ENCODE measurements at regions not wholly inside any gene's neighbourhood (a gene's known extent, or its start where the extent isn't known, plus 50 kb on each side); places are given as distances from the start of the nearest gene placed in this dataset.
A peak's percentile ranks its signal among the peaks of the same experiment; 100 is the strongest.

- Mint-ChIP-seq H3K4me1 (no peaks in the 10 kb centered on the region), H3K9me3 (peaks cover 20% of the 10 kb centered on the region), H3K27ac (no peak overlapping the region), H3K36me3 (peaks cover 5% of the 10 kb centered on the region), H3K4me3 (no peak overlapping the region), H3K27me3 (ENCODE audit: insufficient read depth, low read depth) (no peaks in the 10 kb centered on the region)
- Histone ChIP-seq H3K79me2 (ENCODE audit: low read depth) (no peaks in the 10 kb centered on the region), H3K36me3 (peaks cover 2% of the 10 kb centered on the region), H4K20me1 (ENCODE audit: low read depth) (no peaks in the 10 kb centered on the region), H3K9me3 (ENCODE audit: low read depth) (no peaks in the 10 kb centered on the region), H3K4me2 (no peak overlapping the region), H3K27me3 (no peaks in the 10 kb centered on the region), H3K27ac (no peak overlapping the region), H3K4me1 (no peaks in the 10 kb centered on the region), H3K4me3 (no peak overlapping the region), H3K9ac (no peak overlapping the region), H2AFZ (replicated peaks) (no peak overlapping the region), H3F3A (ENCODE audit: low read depth) (no peaks in the 10 kb centered on the region)
- no peak for DNase-seq (ENCODE audit: low spot score)
- TF ChIP-seq EZH2phosphoT487 (IDR thresholded peaks at IDR 0.05) (no peak), EZH2 (IDR thresholded peaks at IDR 0.05) (no peak), CTCF (IDR thresholded peaks at IDR 0.05) (no peak)
Measured at GRCh38 chr9:80871596-80871995, 817.8 kb downstream of the TLE1 start.

GRCh38 chr9:80867731-80868130 lies 821.6 kb downstream of the TLE1 start:
- DNase-seq (ENCODE audit: low spot score) = no peak
- H3K9ac ChIP-seq = no peak overlapping the region
- H2AFZ ChIP-seq (replicated peaks) = no peak overlapping the region
- H3K9me3 ChIP-seq (ENCODE audit: low read depth) = no peaks in the 10 kb centered on the region
- TF ChIP-seq EZH2 (IDR thresholded peaks at IDR 0.05) (no peak), EZH2phosphoT487 (IDR thresholded peaks at IDR 0.05) (no peak), CTCF (IDR thresholded peaks at IDR 0.05) (no peak)
- Mint-ChIP-seq H3K9me3 (peaks cover 16% of the 10 kb centered on the region), H3K36me3 (peaks cover 2% of the 10 kb centered on the region), H3K27ac (no peak overlapping the region), H3K4me1 (no peaks in the 10 kb centered on the region), H3K4me3 (no peak overlapping the region), H3K27me3 (ENCODE audit: insufficient read depth, low read depth) (no peaks in the 10 kb centered on the region)
- no peaks in the 10 kb centered on the region for H3K79me2 ChIP-seq (ENCODE audit: low read depth)
- no peak overlapping the region for H3K27ac ChIP-seq
- no peak overlapping the region for H3K4me2 ChIP-seq
- no peaks in the 10 kb centered on the region for H3K4me1 ChIP-seq
- H4K20me1 ChIP-seq (ENCODE audit: low read depth) = no peaks in the 10 kb centered on the region
- no peak overlapping the region for H3K4me3 ChIP-seq
- H3K36me3 ChIP-seq = peaks cover 2% of the 10 kb centered on the region
- H3K27me3 ChIP-seq = no peaks in the 10 kb centered on the region
- H3F3A ChIP-seq (ENCODE audit: low read depth) = no peaks in the 10 kb centered on the region

GRCh38 chr9:80866576-80867227 lies 822.6 kb downstream of the TLE1 start:
- TF ChIP-seq CTCF (IDR thresholded peaks at IDR 0.05) (no peak), EZH2 (IDR thresholded peaks at IDR 0.05) (no peak), EZH2phosphoT487 (IDR thresholded peaks at IDR 0.05) (no peak)
- H3K4me1 Mint-ChIP-seq = no peaks in the 10 kb centered on the region
- Histone ChIP-seq H3K9ac (no peak overlapping the region), H4K20me1 (ENCODE audit: low read depth) (no peaks in the 10 kb centered on the region), H3K79me2 (ENCODE audit: low read depth) (no peaks in the 10 kb centered on the region), H3K27ac (no peak overlapping the region), H3K4me2 (no peak overlapping the region), H3K9me3 (ENCODE audit: low read depth) (no peaks in the 10 kb centered on the region), H3K36me3 (peaks cover 2% of the 10 kb centered on the region), H3K4me3 (no peak overlapping the region), H3F3A (ENCODE audit: low read depth) (no peaks in the 10 kb centered on the region), H3K4me1 (no peaks in the 10 kb centered on the region), H3K27me3 (no peaks in the 10 kb centered on the region), H2AFZ (replicated peaks) (peak overlapping the region; percentile 18)
- no peak for DNase-seq (ENCODE audit: low spot score)
- no peaks in the 10 kb centered on the region for H3K27me3 Mint-ChIP-seq (ENCODE audit: insufficient read depth, low read depth)
- peaks cover 2% of the 10 kb centered on the region for H3K36me3 Mint-ChIP-seq
- H3K4me3 Mint-ChIP-seq = no peak overlapping the region
- H3K9me3 Mint-ChIP-seq = peaks cover 16% of the 10 kb centered on the region
- H3K27ac Mint-ChIP-seq = no peak overlapping the region

Measured in neural progenitor cell (in vitro differentiated cells).